Kidney (tissue), 13 donors: ENCODE measurements at regions not wholly inside any gene's neighbourhood (a gene's known extent, or its start where the extent isn't known, plus 50 kb on each side); places are given as distances from the start of the nearest gene placed in this dataset.

ENCODE experiments used
- DNase-seq, 5 donors: peaks; one replicate each; pipeline ENCODE4 v3.0.0-alpha.2; 2013 to 2020
- FAIRE-seq: peaks from 2 replicates; lab custom pipeline; 2012; peaks lifted over from hg19 to GRCh38; lab: Jason Lieb, UNC
- H3K27ac ChIP-seq, 2 donors: one replicate each; pipeline ENCODE4 v1.7.0; 2013; ENCODE audit warnings: low read depth in 2 of 2, low read length in 2 of 2, inconsistent platforms in 1 of 2
- H3K27me3 ChIP-seq: one replicate; pipeline ENCODE4 v1.7.1; 2013; ENCODE audit warnings: low read length, inconsistent platforms; ENCODE audit not compliant: control insufficient read depth, insufficient read depth
- H3K36me3 ChIP-seq, 3 donors: one replicate each; pipeline versions ENCODE4 v1.7.0 to v1.7.1; 2013; ENCODE audit warnings: low read length in 3 of 3, control low read depth in 1 of 3, inconsistent platforms in 1 of 3; ENCODE audit not compliant: insufficient read depth in 3 of 3, control insufficient read depth in 2 of 3
- H3K4me1 ChIP-seq, 3 donors: one replicate each; pipeline versions ENCODE4 v1.7.0 to v1.7.1; 2013; ENCODE audit warnings: low read length in 3 of 3, inconsistent platforms in 1 of 3, low read depth in 1 of 3; ENCODE audit not compliant: control insufficient read depth in 2 of 3, insufficient read depth in 2 of 3
- H3K4me3 ChIP-seq, 3 donors: one replicate each; pipeline versions ENCODE4 v1.7.0 to v1.8.1; 2013; ENCODE audit warnings: low read length in 3 of 3, control low read depth in 1 of 3, inconsistent platforms in 1 of 3
- H3K9ac ChIP-seq, 3 donors: one replicate each; pipeline versions ENCODE4 v1.7.0 to v1.7.1; 2013; ENCODE audit warnings: low read length in 3 of 3, control low read depth in 1 of 3, inconsistent platforms in 1 of 3
- H3K9me3 ChIP-seq, 3 donors: one replicate each; pipeline versions ENCODE4 v1.7.0 to v1.7.1; 2013; ENCODE audit warnings: low read length in 3 of 3, control low read depth in 1 of 3, inconsistent platforms in 1 of 3; ENCODE audit not compliant: control insufficient read depth in 2 of 3, insufficient read depth in 1 of 3
- intact Hi-C: fragments of 100-400 bp; cut with DNase I; formaldehyde crosslinking; loops from one replicate; pipeline ENCODE4 v1.11.1; 2022
- TF ChIP-seq, protein P1 (sequence below): IDR thresholded peaks from 3 replicates; pipeline ENCODE4 v1.5.1; 2012; ENCODE audit warnings: mild to moderate bottlenecking, moderate library complexity, borderline replicate concordance; ENCODE audit not compliant: insufficient read depth; ENCODE audit errors: extremely low read depth
- donor health status: control.
- donor health status: control.
- donor health status: control.
- donor health status: control.
- donor health status: control.
- donor health status: DM: yes; HTN: yes; CAD: no.
- donor health status: Normal renal cell carcinoma (clear cell type).

DNA sequence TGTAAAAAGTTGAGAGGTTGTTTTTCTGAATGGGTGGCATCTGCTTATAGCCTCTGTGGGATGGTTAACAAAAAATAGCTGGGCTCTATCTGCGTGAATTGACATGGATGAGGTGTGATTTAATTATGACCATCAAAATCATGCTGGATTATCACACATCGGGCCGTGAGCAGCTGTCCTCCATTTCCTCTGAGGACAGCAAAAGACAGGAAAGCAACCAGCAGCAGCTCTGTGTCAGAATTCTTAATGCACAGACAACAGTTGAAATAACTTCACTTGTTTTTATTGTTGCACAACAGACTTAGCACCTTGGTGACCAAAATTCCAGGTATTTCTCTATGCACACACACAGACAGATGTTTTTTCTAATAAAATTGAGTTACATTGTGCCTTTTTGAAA, 54.5 kb upstream of the LAPTM5 start:
- H3K4me3 ChIP-seq = no peak overlapping the region
- H3K9me3 ChIP-seq = no peaks in the 10 kb centered on the region
- no peaks in the 10 kb centered on the region for H3K36me3 ChIP-seq
- peaks cover 2% of the 10 kb centered on the region for H3K27me3 ChIP-seq
- no peak overlapping the region for H3K27ac ChIP-seq
- TF ChIP-seq, protein P1, sequence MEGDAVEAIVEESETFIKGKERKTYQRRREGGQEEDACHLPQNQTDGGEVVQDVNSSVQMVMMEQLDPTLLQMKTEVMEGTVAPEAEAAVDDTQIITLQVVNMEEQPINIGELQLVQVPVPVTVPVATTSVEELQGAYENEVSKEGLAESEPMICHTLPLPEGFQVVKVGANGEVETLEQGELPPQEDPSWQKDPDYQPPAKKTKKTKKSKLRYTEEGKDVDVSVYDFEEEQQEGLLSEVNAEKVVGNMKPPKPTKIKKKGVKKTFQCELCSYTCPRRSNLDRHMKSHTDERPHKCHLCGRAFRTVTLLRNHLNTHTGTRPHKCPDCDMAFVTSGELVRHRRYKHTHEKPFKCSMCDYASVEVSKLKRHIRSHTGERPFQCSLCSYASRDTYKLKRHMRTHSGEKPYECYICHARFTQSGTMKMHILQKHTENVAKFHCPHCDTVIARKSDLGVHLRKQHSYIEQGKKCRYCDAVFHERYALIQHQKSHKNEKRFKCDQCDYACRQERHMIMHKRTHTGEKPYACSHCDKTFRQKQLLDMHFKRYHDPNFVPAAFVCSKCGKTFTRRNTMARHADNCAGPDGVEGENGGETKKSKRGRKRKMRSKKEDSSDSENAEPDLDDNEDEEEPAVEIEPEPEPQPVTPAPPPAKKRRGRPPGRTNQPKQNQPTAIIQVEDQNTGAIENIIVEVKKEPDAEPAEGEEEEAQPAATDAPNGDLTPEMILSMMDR = no peak
- no peak overlapping the region for H3K9ac ChIP-seq
- peaks cover 0 to 3% (median 0%) of the 10 kb centered on the region in 3 donors for H3K4me1 ChIP-seq
- FAIRE-seq (no peak), DNase-seq (peak in 1 of 5 donors; percentile 30)
- intact Hi-C loops = no loop called here

DNA sequence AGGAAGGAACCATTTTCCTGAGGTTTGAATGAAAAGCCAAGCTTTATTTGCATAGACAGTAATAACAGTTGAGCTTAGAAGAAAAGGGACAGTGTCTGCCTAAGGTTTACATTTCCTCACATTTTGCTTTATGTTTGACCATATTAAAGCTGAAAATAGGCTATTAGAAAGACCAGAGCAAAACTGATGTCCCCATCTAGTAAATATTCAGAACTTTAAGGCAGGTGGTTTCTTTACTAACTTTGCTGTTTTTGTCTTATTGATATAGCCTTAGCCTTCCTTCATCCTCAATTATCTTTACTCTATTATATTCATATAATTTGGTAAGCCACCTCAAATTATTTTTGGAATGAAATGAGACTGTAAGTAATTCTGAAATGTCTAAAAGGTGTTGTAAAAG, 53.6 kb upstream of the LAPTM5 start:
- Histone ChIP-seq H3K9ac (no peak overlapping the region), H3K27ac (no peak overlapping the region), H3K9me3 (no peaks in the 10 kb centered on the region), H3K4me3 (no peak overlapping the region), H3K4me1 (no peaks in the 10 kb centered on the region), H3K27me3 (peaks cover 2% of the 10 kb centered on the region), H3K36me3 (no peaks in the 10 kb centered on the region)
- TF ChIP-seq, protein P1 = no peak
- DNase-seq (no peak), FAIRE-seq (no peak)
- intact Hi-C loops = no loop called here

GRCh38 chr1:30810416-30811080, 53.0 kb upstream of the LAPTM5 start:
- Histone ChIP-seq H3K36me3 (no peaks in the 10 kb centered on the region), H3K4me1 (no peaks in the 10 kb centered on the region), H3K27ac (no peak overlapping the region), H3K9me3 (no peaks in the 10 kb centered on the region), H3K4me3 (no peak overlapping the region), H3K27me3 (peaks cover 2% of the 10 kb centered on the region), H3K9ac (no peak overlapping the region)
- intact Hi-C loops = no loop called here
- TF ChIP-seq, protein P1 = no peak
- DNase-seq (no peak), FAIRE-seq (no peak)
